AG10803 (cell line): ENCODE measurements at regions not wholly inside any gene's neighbourhood (a gene's known extent, or its start where the extent isn't known, plus 50 kb on each side); places are given as distances from the start of the nearest gene placed in this dataset.

Experiments used
- DNase-seq: peaks from one replicate; pipeline ENCODE4 v3.0.0; 2010; ENCODE audit warnings: low read depth
- H3K4me3 ChIP-seq: 2 replicates; pipeline ENCODE4 v1.5.1; 2011; ENCODE audit warnings: mild to moderate bottlenecking, low read length, control low read depth
- TF ChIP-seq, protein P1 (sequence below): conservative IDR thresholded peaks from 2 replicates; pipeline ENCODE4 v1.5.1; 2011; ENCODE audit warnings: mild to moderate bottlenecking, low read length, control low read depth, inconsistent platforms

DNA sequence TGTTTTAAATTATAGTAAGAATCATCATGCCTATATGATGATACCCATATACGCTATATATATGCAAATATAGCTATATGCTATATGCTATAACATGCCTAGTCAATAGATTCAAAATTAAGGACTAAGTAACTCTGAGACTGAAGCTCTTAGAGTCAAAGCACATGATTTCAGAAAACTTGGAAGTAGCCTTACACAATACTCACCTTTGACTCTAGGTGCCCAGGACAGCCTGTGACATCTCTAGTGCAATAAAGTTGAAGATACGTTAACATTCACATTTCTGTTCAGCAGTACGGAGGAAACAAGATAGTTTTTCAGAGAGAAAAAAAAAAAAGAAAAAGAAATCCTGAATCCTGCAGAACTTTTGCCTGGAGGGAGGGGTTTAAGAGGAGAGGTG is 149.7 kb upstream of the PIK3C3 start:
- TF ChIP-seq, protein P1, sequence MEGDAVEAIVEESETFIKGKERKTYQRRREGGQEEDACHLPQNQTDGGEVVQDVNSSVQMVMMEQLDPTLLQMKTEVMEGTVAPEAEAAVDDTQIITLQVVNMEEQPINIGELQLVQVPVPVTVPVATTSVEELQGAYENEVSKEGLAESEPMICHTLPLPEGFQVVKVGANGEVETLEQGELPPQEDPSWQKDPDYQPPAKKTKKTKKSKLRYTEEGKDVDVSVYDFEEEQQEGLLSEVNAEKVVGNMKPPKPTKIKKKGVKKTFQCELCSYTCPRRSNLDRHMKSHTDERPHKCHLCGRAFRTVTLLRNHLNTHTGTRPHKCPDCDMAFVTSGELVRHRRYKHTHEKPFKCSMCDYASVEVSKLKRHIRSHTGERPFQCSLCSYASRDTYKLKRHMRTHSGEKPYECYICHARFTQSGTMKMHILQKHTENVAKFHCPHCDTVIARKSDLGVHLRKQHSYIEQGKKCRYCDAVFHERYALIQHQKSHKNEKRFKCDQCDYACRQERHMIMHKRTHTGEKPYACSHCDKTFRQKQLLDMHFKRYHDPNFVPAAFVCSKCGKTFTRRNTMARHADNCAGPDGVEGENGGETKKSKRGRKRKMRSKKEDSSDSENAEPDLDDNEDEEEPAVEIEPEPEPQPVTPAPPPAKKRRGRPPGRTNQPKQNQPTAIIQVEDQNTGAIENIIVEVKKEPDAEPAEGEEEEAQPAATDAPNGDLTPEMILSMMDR, result no peak
- no peak for DNase-seq
- H3K4me3 ChIP-seq, result no peak overlapping the region

DNA sequence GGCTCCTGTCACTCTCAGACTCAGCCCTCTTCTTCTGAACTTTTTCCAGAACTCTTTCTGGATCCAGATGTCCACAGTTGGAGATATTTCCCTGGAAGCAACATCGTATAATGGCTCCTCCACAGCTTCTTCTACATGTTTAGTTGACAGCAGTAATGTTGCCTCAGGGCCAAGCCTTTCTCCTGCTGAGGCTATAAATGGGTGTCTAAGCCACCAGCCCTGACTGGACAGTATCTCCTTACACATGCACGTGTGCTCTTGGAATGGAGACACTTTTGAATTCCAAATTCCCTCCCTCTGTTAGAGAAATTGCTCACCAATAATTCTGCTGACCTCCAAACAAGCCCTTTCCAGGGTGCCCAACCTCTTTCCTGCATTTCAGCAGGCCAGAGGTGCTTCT is 156.2 kb upstream of the PIK3C3 start:
- no peak for DNase-seq
- no peak overlapping the region for H3K4me3 ChIP-seq
- TF ChIP-seq, protein P1, result no peak

DNA sequence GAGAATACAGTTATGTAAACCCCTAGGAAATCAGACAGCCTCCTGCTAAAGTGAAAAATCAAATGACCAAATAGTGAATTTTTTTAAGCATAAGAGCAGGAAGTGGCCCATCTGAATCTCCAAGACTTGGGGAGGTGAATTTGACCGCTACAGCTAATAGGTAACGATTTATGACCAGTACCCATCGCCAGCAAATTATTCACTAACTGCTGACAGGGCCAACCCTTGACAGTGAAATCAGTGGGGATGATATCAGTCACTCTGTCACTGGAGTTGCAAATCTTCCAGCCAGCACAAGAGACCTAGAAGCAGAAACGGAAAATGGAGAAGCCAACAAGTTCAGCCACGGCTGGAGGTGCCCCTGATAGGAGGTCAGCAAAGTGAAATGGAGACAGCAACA is 164.3 kb upstream of the PIK3C3 start:
- no peak for DNase-seq
- TF ChIP-seq, protein P1, result no peak
- H3K4me3 ChIP-seq, result no peak overlapping the region

- no peak for DNase-seq
- no peak overlapping the region for H3K4me3 ChIP-seq
- TF ChIP-seq, protein P1, result no peak
Measured at GRCh38 chr18:41789001-41789400, 166.0 kb upstream of the PIK3C3 start.

- TF ChIP-seq, protein P1, result no peak
- no peak overlapping the region for H3K4me3 ChIP-seq
- DNase-seq, result no peak
Measured at GRCh38 chr18:41783879-41784278, 171.2 kb upstream of the PIK3C3 start.

GRCh38 chr18:41783065-41783818 is 171.8 kb upstream of the PIK3C3 start:
- TF ChIP-seq, protein P1, result no peak
- no peak for DNase-seq

GRCh38 chr18:41771973-41772372 is 183.1 kb upstream of the PIK3C3 start:
- DNase-seq, result no peak
- H3K4me3 ChIP-seq, result no peak overlapping the region
- TF ChIP-seq, protein P1, result no peak

More at GRCh38 chr18:41783065-41783818, 171.8 kb upstream of the PIK3C3 start:
- no peak overlapping the region for H3K4me3 ChIP-seq
